ENCODE measurements at regions not wholly inside any gene's neighbourhood (a gene's known extent, or its start where the extent isn't known, plus 50 kb on each side); places are given as distances from the start of the nearest gene placed in this dataset.

DNA sequence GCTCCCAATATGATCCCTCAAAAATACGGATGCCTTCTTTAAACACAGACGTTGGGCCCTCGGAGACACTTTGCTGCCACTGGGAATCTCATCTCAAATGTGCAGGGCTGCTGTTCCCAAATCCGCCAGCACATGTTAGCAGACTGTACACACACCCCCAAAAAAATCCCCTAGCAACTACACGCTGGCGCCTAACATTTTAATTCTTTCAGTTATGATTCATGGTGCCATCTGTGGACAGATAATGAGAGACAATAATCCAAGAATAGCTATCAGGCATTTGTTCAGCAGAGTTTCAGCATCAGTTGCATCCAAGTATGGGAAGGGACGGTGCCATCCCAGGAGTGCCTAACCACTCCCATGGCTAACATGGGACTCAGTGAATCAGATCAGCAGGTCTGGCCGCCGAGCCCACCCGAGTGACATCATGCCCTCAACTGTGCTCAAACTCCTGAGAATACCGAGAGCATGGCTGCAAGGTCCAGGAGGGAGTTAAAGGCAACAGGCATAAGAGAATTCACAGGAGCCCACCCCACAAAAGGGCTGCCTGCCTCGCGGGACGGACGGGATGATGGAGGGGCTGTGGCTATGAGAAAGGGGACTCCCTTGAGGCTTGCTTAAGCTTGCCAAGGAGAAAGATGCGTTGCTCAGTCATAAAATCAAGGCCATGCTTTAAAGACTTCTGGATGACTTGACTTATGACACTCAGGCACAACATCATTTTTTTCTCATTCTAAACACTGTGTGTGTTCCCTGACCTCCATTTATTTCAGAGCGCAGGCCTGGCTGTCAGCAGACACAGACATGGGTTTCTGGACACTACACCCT, 337.0 kb downstream of the SHANK2 start:
- ChIA-PET POLR2A (no interaction called here), CTCF (interaction anchor here (1.0 kb wide), 1 partner anchor 10 kb away, joined by 3 read pairs; no protein-coding TSS in a partner anchor)
- Histone ChIP-seq H3K36me3 (replicated peaks in 1 of 2; ENCODE audit: control insufficient read depth in 1 of 2, insufficient read depth in 2 of 2, low read length in 1 of 2) (no peaks in the 10 kb centered on the region), H3F3A (replicated peaks; ENCODE audit: insufficient read depth) (no peaks in the 10 kb centered on the region), H3K9me3 (no peaks in the 10 kb centered on the region), H4K20me1 (ENCODE audit: insufficient read depth) (no peaks in the 10 kb centered on the region), H2AFZ (ENCODE audit: low read depth) (no peak overlapping the region), H3K27me3 (ENCODE audit: insufficient read depth) (no peaks in the 10 kb centered on the region), H3K4me3 (ENCODE audit: low read depth in 2 of 2, low read length in 1 of 2) (no peak overlapping the region), H3K4me2 (no peak overlapping the region), H3K79me2 (ENCODE audit: insufficient read depth) (no peaks in the 10 kb centered on the region), H3K27ac (ENCODE audit: low read depth in 2 of 2, low read length in 1 of 2) (no peak overlapping the region), H3K9ac (no peak overlapping the region), H3K4me1 (ENCODE audit: control insufficient read depth in 1 of 2, insufficient read depth in 2 of 2, low read depth in 1 of 2, low read length in 1 of 2) (no peaks in the 10 kb centered on the region), H3K9me2 (no peaks in the 10 kb centered on the region)
- WGBS (ENCODE audit: low lambda C conversion rate), result 51% methylated on average over 17 of the region's 17 CpGs
- TF ChIP-seq EZH2phosphoT487 (IDR thresholded peaks at IDR 0.05; ENCODE audit: borderline replicate concordance, low read depth) (no peak), GABPA (IDR thresholded peaks at IDR 0.05; ENCODE audit: low read depth) (no peak), YY1 (IDR thresholded peaks at IDR 0.05; ENCODE audit: low read depth) (no peak), SMC3 (IDR thresholded peaks at IDR 0.05; ENCODE audit: low read depth, low read length) (no peak), ELF1 (IDR thresholded peaks at IDR 0.05) (no peak), CTCF (IDR thresholded peaks at IDR 0.05) (no peak), IRF3 (IDR thresholded peaks at IDR 0.05; ENCODE audit: low read depth, low read length) (no peak), SIN3A (IDR thresholded peaks at IDR 0.05; ENCODE audit: borderline replicate concordance, low read depth, low read length) (no peak), GATA2 (CRISPR knock-in tag; IDR thresholded peaks at IDR 0.05) (no peak), RXRA (IDR thresholded peaks at IDR 0.05; ENCODE audit: borderline replicate concordance, low read depth) (no peak)
- no peak for DNase-seq

GRCh38 chr11:70916351-70916750, 336.0 kb downstream of the SHANK2 start:
- Histone ChIP-seq H3K9ac (no peak overlapping the region), H3K36me3 (replicated peaks in 1 of 2; ENCODE audit: control insufficient read depth in 1 of 2, insufficient read depth in 2 of 2, low read length in 1 of 2) (no peaks in the 10 kb centered on the region), H3F3A (replicated peaks; ENCODE audit: insufficient read depth) (no peaks in the 10 kb centered on the region), H3K4me3 (ENCODE audit: low read depth in 2 of 2, low read length in 1 of 2) (no peak overlapping the region), H3K9me3 (no peaks in the 10 kb centered on the region), H3K4me1 (ENCODE audit: control insufficient read depth in 1 of 2, insufficient read depth in 2 of 2, low read depth in 1 of 2, low read length in 1 of 2) (no peaks in the 10 kb centered on the region), H3K27me3 (ENCODE audit: insufficient read depth) (no peaks in the 10 kb centered on the region), H3K4me2 (no peak overlapping the region), H3K27ac (ENCODE audit: low read depth in 2 of 2, low read length in 1 of 2) (no peak overlapping the region), H3K79me2 (ENCODE audit: insufficient read depth) (no peaks in the 10 kb centered on the region), H4K20me1 (ENCODE audit: insufficient read depth) (no peaks in the 10 kb centered on the region), H2AFZ (ENCODE audit: low read depth) (no peak overlapping the region), H3K9me2 (no peaks in the 10 kb centered on the region)
- TF ChIP-seq TAF1 (IDR thresholded peaks at IDR 0.05; ENCODE audit: borderline replicate concordance, low read depth, low read length) (no peak), YY1 (IDR thresholded peaks at IDR 0.05; ENCODE audit: low read depth) (no peak), TEAD4 (IDR thresholded peaks at IDR 0.05; ENCODE audit: borderline replicate concordance, insufficient read depth) (no peak)
- POLR2A ChIA-PET, result no interaction called here
- 43% methylated on average over 6 of the region's 8 CpGs for WGBS (ENCODE audit: low lambda C conversion rate)
- CTCF ChIA-PET, result interaction anchor here (1.0 to 1.3 kb wide), 3 partner anchors 9 to 101 kb away, joined by 3 read pairs; no protein-coding TSS in a partner anchor
- no peak for DNase-seq

All from SK-N-SH (cell line).